ENCODE measurements at regions not wholly inside any gene's neighbourhood (a gene's known extent, or its start where the extent isn't known, plus 50 kb on each side); places are given as distances from the start of the nearest gene placed in this dataset.

- no peak for DNase-seq (ENCODE audit: low read depth in 2 of 2)
Observed at GRCh38 chr11:114876234-114876633, 197.9 kb downstream of the NXPE2 start.

GRCh38 chr11:114877976-114878375 lies 199.6 kb downstream of the NXPE2 start:
- DNase-seq (ENCODE audit: low read depth in 2 of 2), result no peak

- DNase-seq (ENCODE audit: low read depth in 2 of 2), result no peak
Observed at GRCh38 chr11:114880442-114880841, 202.1 kb downstream of the NXPE2 start.

GRCh38 chr11:114883472-114883871 lies 205.1 kb downstream of the NXPE2 start:
- no peak for DNase-seq (ENCODE audit: low read depth in 2 of 2)

GRCh38 chr11:114886644-114887265 lies 208.4 kb downstream of the NXPE2 start:
- no peak for DNase-seq (ENCODE audit: low read depth in 2 of 2)

GRCh38 chr11:114889594-114890011 lies 211.3 kb downstream of the NXPE2 start:
- DNase-seq (ENCODE audit: low read depth in 2 of 2), result no peak

GRCh38 chr11:114890038-114890437 lies 211.7 kb downstream of the NXPE2 start:
- DNase-seq (ENCODE audit: low read depth in 2 of 2), result no peak

- no peak for DNase-seq (ENCODE audit: low read depth in 2 of 2)
Observed at GRCh38 chr11:114891911-114892310, 213.6 kb downstream of the NXPE2 start.

GRCh38 chr11:114892381-114893197 lies 214.3 kb downstream of the NXPE2 start:
- peak in 1 of 2 donors; percentile 12 for DNase-seq (ENCODE audit: low read depth in 2 of 2)

- no peak for DNase-seq (ENCODE audit: low read depth in 2 of 2)
Observed at GRCh38 chr11:114893329-114893728, 215.0 kb downstream of the NXPE2 start.

GRCh38 chr11:114896594-114896993 lies 218.3 kb downstream of the NXPE2 start:
- DNase-seq (ENCODE audit: low read depth in 2 of 2), result no peak

GRCh38 chr11:114909866-114910265 lies 231.5 kb downstream of the NXPE2 start:
- no peak for DNase-seq (ENCODE audit: low read depth in 2 of 2)

- DNase-seq (ENCODE audit: low read depth in 2 of 2), result no peak
Observed at GRCh38 chr11:114912826-114913225, 234.5 kb downstream of the NXPE2 start.

GRCh38 chr11:114914231-114915005 lies 236.1 kb downstream of the NXPE2 start:
- DNase-seq (ENCODE audit: low read depth in 2 of 2), result no peak

- no peak for DNase-seq (ENCODE audit: low read depth in 2 of 2)
Observed at GRCh38 chr11:114915871-114916805, 237.8 kb downstream of the NXPE2 start.

- no peak for DNase-seq (ENCODE audit: low read depth in 2 of 2)
Observed at GRCh38 chr11:114918286-114918685, 240.0 kb downstream of the NXPE2 start.

GRCh38 chr11:114921697-114922096 lies 243.4 kb downstream of the NXPE2 start:
- DNase-seq (ENCODE audit: low read depth in 2 of 2), result no peak

GRCh38 chr11:114924042-114924441 lies 245.7 kb downstream of the NXPE2 start:
- no peak for DNase-seq (ENCODE audit: low read depth in 2 of 2)

GRCh38 chr11:114925591-114925990 lies 247.3 kb downstream of the NXPE2 start:
- DNase-seq (ENCODE audit: low read depth in 2 of 2), result no peak

GRCh38 chr11:114928260-114928870 lies 250.0 kb downstream of the NXPE2 start:
- no peak for DNase-seq (ENCODE audit: low read depth in 2 of 2)
